ENCODE measurements at regions not wholly inside any gene's neighbourhood (a gene's known extent, or its start where the extent isn't known, plus 50 kb on each side); places are given as distances from the start of the nearest gene placed in this dataset.
"Not testable (repeated sequence)": the region's sequence is repeated elsewhere in the genome, so short reads cannot be mapped to it uniquely, and the experiment has no call there.

- DNase-seq, result no peak
Observed at GRCh38 chr2:239801404-239802184, 223.5 kb downstream of the NDUFA10 start.

DNA sequence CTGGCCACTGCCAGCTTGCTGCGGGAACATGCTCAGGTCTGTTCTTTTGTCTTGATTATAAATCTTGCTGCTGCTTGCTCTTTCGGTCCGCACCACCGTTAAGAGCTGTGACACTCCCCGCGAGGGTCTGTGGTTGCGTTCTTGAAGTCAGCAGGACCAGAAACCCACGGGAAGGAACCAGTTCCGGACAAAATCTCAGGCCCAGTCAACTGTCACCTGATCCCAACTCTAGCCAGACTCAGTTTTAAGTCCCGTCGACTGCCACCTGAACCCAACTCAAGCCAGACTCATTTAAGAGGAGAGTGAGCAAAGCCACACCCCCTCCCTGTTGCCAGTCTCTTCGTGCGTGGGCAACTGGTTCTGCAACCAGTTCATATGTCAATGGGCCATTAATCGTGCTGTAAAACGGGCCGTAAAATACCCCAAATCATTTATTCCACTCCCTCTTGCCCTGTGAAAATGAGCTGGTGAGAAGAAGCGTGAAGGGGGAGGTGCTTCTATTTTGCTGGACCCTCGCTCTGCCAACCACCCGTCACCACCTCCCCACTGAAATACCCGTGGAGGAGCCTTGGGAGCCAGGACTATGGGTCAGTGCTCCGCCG, 224.3 kb downstream of the NDUFA10 start:
- no peak for DNase-seq

GRCh38 chr2:239797316-239797715, 227.8 kb downstream of the NDUFA10 start:
- DNase-seq, result no peak

DNA sequence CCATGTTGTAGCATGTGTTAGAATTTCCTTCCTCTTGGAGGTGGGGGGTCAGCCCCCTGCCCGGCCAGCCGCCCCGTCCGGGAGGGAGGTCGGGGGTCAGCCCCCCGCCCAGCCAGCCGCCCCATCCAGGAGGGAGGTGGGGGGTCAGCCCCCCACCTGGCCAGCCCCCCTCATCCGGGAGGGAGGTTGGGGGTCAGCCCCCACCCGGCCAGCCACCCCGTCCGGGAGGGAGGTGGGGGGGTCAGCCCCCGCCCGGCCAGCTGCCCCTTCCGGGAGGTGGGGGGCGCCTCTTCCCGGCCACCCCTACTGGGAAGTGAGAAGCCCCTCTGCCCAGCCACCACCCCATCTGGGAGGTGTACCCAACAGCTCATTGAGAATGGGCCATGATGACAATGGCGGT, 229.4 kb downstream of the NDUFA10 start:
- not testable (repeated sequence) for DNase-seq

DNA sequence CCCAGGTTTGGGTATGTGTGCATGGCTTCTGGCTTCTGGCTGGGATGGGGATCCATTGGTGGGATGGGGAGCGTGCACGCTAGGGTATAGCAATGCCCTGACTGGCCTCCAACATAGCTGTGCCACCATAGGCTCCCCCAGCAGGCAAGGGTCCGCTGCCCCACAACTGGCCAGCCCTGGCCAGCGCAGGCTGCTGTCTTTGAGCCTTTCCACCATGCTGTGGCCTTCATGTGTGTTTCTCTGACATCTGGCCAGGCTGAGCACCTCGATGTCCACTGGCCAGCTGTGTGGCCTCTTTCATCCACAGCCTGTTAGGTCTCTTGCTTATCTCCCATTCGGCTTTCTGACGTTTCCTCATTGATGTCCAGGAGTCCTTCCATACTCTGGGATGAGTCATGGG, 231.3 kb downstream of the NDUFA10 start:
- no peak for DNase-seq

DNA sequence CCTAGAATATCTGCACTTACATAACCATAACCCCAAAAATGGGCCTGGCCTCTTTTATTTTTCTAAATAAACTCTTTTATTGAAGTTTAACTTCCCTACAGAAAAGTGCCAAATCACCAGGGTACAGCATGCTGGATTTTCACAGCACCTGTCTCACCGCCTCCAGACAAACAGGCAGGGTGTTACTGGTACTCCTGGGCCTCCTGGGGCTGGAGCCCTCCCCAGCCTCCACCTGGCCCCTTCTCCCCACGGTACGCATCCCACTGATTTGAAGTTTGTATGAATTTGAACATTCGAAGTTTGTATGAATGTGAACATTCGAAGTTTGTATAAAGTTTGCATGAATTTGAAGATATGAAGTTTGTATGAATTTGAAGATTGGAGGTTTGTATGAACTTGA, 232.1 kb downstream of the NDUFA10 start:
- DNase-seq, result no peak

- DNase-seq, result no peak
Observed at GRCh38 chr2:239792405-239793084, 232.6 kb downstream of the NDUFA10 start.

GRCh38 chr2:239791526-239792404, 233.4 kb downstream of the NDUFA10 start:
- no peak for DNase-seq

DNA sequence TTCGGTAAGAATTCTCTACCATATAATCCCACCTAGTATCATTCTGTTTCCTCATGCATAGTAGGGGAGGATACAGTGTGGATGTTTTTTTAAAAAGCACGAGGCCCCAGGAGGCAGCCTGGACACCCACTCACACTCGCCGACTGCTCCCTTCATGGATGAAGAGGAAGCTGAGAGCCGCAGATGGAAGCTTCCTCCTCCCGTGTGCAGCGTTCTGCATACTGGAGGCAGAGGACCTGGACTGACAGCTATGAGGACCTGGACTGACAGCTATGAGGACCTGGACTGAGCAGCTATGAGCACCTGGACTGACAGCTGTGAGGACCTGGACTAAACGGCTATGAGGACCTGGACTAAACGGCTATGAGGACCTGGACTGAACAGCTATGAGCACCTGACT, 234.4 kb downstream of the NDUFA10 start:
- no peak for DNase-seq

DNA sequence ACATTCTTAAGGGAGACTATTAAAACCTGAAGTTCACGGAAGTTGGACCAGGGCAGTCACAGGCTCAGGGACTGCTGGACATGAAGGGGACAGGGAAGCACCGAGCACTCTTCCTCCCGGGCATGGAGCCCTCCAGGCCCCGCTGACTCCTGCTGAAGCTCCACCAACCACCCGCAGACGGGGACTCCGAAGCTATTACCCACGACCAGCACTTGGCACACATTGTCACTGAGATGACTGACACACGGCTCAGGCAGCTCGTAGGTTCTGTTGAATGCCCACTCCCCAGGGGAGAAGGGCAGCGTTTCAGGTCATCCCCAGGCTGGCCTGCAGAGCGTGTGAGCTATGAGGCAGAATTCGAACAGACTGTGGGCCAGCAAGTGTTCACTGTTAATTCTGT, 234.8 kb downstream of the NDUFA10 start:
- no peak for DNase-seq

DNA sequence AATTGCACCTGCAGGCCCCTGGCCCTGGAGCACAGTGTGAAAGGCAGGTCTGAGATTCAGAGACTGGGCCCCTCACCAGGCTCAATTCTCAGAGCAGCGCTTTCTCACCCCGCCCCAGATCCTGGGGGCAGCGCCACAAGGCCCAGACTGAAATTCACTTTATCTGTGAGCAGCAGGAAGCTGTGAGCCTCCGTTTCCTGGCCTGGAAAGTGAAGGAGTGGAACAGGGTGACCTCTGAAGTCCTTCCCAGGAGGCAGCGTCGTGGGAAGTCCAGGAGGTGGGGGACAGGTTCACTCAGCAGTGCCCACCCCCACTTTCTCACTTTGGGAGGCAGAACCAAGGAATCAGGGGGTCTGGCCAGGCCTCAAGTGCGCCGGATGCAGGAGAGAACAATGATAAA, 235.4 kb downstream of the NDUFA10 start:
- no peak for DNase-seq

DNA sequence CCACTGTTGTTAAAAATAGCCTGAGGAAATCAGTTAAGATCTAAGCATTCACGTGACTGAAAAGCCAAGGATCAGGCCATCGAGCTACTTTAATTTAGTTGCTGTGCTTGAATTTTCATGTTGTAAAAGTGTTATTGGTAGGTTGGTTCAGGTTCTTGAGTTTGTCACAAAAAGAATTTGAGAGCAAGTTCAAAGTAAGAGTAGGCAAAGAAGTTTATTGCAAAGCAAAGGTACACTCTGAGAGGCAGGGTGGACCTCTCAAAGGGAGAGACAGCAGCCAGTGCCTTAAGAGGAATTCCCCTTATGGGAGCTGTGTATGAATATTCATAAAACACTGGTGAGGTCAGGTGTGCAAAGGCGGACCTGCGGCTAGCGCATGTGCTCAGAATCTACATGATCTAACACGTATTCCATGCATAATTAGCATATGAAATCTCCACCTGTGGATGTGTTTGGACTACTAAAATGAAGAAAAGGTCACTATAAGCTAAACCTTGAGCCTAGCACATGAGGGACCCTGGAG, 236.5 kb downstream of the NDUFA10 start:
- no peak for DNase-seq

GRCh38 chr2:239787538-239788050, 237.5 kb downstream of the NDUFA10 start:
- no peak for DNase-seq

DNA sequence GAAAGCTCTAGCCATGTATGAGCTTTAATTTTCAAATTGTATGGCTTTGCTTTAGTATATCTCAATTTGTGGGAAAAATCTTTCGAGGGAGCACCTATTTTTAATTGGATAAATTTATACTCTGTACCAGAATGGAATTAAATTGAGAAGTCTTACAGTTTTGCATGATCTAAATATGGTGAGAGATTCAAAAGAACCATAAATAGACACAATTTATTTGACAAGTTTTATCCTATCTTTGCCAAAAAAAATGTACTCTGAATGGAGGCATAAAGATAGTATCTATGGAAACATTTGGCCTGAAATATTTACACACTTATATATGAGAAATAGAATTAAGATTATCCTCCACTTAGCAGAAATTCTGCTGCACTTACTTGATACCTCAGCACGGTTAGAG, 238.4 kb downstream of the NDUFA10 start:
- no peak for DNase-seq

- no peak for DNase-seq
Observed at GRCh38 chr2:239781454-239781853, 243.7 kb downstream of the NDUFA10 start.

DNA sequence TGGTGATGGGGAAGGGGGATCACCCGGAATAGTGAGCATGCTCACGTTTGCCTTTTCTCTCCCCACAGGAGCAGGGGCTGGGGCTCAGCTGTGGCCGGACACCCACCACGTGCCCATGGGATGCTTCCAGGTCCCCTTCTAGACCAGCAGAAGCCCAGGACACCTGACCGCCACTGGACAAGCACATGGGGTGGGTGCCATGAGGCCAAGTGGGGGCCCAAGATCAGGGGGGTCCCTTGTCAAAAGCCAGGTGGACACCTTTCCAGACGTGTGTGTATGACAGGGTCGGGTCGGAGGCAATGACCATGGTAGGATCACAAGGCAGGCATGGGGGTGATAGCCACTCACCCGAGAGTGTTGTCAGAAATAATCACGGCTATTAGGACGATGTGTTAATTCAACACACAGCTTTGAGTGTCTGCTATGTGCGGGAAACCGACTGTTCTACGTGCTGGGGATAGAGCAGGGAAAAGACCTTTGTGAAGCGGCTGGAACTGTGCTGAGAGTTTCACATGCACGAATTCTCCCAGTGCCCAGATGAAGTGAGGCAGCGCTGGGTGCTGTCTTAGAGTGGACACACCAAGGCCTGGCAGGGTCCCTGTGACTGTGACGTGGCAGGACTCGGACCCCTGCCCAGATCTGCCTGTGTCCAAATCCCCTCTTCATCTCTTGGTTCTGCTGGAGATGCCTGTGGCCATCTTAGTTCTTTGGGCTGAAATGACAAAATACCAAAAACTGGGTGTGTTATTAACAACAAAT, 244.7 kb downstream of the NDUFA10 start:
- DNase-seq, result no peak

GRCh38 chr2:239779584-239779983, 245.6 kb downstream of the NDUFA10 start:
- DNase-seq, result no peak

DNA sequence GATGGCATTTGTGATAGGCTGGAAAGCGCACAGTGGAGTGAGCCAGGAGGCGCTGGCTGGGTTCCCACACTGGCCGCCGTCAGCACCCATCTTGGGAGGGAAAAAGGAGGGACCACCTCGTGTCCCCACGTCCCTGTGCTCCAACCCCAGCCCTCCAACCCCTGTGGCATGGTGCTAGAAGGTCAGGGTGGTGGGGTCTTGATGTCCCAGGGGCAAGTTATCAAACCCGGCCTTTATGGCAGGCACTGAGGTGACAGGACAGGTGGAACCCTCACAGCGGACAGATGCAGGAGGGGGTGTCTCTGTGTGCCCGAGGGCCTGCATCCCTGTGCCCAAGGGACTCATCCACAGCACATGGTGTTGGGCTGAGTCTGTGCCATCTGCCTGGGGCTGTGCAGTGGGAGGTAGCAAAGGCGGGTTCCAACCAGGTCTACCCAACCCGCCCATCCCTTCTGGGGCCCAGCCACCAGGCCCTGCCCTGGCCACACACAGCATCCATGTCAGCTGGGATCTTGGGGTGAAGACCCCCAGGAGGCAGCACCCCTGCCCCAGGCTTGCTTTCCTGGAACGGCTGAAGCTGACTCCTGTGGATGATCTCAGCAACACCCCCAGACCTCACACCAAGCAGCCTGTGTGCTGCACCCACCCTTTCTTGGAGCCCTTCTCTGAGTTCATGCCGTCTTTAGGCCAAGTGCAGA, 246.1 kb downstream of the NDUFA10 start:
- DNase-seq, result no peak

GRCh38 chr2:239778042-239778851, 246.9 kb downstream of the NDUFA10 start:
- DNase-seq, result no peak

GRCh38 chr2:239777219-239777618, 247.9 kb downstream of the NDUFA10 start:
- no peak for DNase-seq

All from OCI-M1 (cell line).